Activated T-cell treated with anti-CD3 and anti-CD28 coated beads, Interleukin-2, amount 50 U/mL, for 4 hours (primary cell): ENCODE measurements at regions not wholly inside any gene's neighbourhood (a gene's known extent, or its start where the extent isn't known, plus 50 kb on each side); places are given as distances from the start of the nearest gene placed in this dataset.
"Not testable (repeated sequence)": the region's sequence is repeated elsewhere in the genome, so short reads cannot be mapped to it uniquely, and the experiment has no call there.

Experiments
- ATAC-seq, 2 donors: fragments of 200-7000 bp; cut with Tn5 transposase; one replicate each; pipeline ENCODE4 v1.10.0; 2021
- DNase-seq: peaks from one replicate; pipeline ENCODE4 v3.0.0-alpha.2; 2020
- H3K27me3 Mint-ChIP-seq: one replicate; pipeline ENCODE4 v1.8.0; 2021; ENCODE audit warnings: low read depth, mixed read lengths
- H3K36me3 Mint-ChIP-seq: one replicate; pipeline ENCODE4 v1.8.0; 2022; ENCODE audit warnings: mixed read lengths; ENCODE audit not compliant: insufficient read depth
- H3K4me1 Mint-ChIP-seq: one replicate; pipeline ENCODE4 v1.8.0; 2021; ENCODE audit warnings: low read depth, mixed read lengths
- H3K4me3 Mint-ChIP-seq: one replicate; pipeline ENCODE4 v1.8.0; 2021; ENCODE audit warnings: mild to moderate bottlenecking, moderate library complexity, mixed read lengths
- H3K9me3 Mint-ChIP-seq: one replicate; pipeline ENCODE4 v1.8.0; 2021; ENCODE audit warnings: mixed read lengths

DNA sequence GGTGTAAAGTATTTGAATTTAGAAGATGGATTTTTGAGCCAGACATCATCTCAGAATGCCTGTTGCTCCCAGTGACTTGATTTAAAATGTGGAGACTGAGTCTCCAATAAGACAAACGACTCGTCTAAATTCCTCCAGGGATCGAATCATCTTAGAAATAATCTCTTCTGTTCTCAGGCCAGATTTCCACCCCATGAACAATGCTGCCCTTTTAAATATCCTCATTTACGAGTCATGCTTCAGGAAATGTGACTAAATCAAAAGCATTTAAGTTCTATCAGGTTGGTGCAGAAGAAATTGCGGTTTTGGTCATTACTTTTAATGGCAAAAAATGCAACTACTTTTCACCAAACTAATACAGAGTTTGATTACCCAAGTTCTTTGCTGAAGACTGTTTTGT is 684.6 kb upstream of the SOX11 start:
- peaks cover 14% of the 10 kb centered on the region for H3K9me3 Mint-ChIP-seq
- H3K36me3 Mint-ChIP-seq, result no peaks in the 10 kb centered on the region
- no peaks in the 10 kb centered on the region for H3K27me3 Mint-ChIP-seq
- ATAC-seq, result no peak
- no peaks in the 10 kb centered on the region for H3K4me1 Mint-ChIP-seq
- H3K4me3 Mint-ChIP-seq, result no peak overlapping the region
- DNase-seq, result no peak

DNA sequence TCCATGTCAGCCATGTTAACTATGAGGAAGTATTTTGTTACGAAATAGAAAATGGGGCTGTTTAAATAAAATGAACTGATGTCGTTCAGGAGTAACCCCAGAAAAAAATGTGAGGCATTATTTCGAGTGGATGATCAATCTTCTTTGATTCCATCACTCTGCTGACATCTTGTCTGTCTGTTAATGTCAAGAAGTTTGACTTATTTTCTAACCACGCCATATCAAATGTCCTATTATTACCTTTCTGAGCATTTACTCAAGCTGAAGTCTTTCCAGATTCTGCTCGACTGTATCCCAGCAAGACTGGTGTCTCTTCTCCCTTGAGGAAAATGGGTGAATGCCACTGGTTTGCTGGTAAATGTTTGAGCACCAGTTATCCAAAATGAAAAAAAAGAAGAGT is 672.9 kb upstream of the SOX11 start:
- Mint-ChIP-seq H3K4me1 (no peaks in the 10 kb centered on the region), H3K4me3 (no peak overlapping the region), H3K27me3 (no peaks in the 10 kb centered on the region), H3K36me3 (no peaks in the 10 kb centered on the region), H3K9me3 (peaks cover 25% of the 10 kb centered on the region)
- ATAC-seq, result no peak
- no peak for DNase-seq

DNA sequence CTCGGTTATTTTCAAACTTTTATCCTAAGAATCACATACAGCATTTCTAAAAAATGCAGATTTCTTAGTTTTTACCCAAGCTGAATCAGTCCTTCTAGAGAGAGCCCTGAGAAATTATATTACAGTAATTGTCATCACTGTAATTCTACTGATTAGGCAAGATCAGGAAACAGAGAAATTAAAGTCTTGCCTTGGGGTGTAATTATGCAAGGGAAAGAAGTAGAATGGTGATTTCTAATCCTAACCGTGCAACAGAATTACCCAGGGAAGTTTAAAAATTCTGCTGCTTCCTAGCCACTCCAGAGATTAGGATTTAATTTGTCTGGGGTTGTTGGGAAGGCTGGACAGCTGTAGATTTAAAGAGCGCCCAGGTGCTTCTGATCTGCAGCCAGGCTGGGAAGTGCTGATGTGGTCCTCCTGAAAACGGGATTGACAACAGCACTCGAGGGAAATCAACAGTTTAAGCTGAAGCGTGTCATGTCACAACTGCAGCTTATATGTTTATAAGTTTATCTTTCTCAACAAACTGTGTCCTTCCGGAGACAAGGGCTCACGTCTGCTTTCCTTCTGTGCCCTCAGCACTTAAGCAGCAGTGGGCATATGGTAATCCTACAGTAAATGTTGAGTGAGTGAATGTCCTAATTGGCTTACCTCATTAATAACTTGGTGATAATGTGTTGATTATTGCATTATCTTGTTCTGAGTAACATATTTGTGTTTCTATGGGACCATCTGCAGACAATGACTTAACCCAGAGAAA is 671.9 kb upstream of the SOX11 start:
- Mint-ChIP-seq H3K36me3 (no peaks in the 10 kb centered on the region), H3K9me3 (peaks cover 24% of the 10 kb centered on the region), H3K4me3 (no peak overlapping the region), H3K27me3 (no peaks in the 10 kb centered on the region), H3K4me1 (no peaks in the 10 kb centered on the region)
- DNase-seq, result no peak
- ATAC-seq, result no peak

DNA sequence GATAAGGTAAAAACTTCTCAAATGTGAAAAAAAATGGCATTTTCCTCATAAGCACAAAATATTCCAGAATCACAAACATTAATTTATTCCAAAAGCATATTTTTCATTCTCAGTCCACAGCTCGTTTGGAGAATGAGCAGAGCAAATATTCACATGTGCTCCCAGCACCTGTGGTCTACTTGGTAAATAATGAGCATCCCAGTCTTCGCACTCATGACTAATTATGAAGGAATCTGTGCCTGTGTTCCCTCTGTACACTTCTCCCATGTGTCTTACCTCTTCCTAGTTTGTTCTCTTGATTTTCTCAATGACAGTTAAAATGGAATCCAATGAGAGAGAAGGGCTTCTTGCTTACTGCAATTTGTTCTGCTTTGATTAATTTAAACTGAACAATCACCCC is 671.0 kb upstream of the SOX11 start:
- Mint-ChIP-seq H3K27me3 (no peaks in the 10 kb centered on the region), H3K36me3 (no peaks in the 10 kb centered on the region), H3K4me1 (no peaks in the 10 kb centered on the region), H3K4me3 (no peak overlapping the region), H3K9me3 (peaks cover 24% of the 10 kb centered on the region)
- DNase-seq (no peak), ATAC-seq (no peak)

DNA sequence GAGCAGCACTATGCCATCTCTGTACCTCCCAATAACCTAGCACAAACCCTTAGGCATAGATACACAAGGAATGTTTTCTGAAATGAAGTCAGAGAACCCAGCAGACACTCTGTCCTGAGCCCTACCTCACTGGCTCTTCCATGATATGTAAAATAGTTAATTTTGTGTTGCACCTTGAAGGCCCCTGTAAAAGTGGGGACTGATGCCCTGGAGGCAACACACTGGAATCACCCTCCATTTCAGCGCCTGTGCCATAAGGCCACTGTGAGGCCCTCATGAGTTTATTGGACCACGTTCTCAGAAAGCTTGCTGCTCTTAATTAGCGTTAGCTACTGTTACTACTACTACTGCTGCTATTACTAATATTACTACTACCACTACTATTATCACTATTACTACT is 670.1 kb upstream of the SOX11 start:
- Mint-ChIP-seq H3K27me3 (no peaks in the 10 kb centered on the region), H3K4me3 (no peak overlapping the region), H3K4me1 (no peaks in the 10 kb centered on the region), H3K9me3 (peaks cover 24% of the 10 kb centered on the region), H3K36me3 (no peaks in the 10 kb centered on the region)
- ATAC-seq, result no peak
- no peak for DNase-seq

DNA sequence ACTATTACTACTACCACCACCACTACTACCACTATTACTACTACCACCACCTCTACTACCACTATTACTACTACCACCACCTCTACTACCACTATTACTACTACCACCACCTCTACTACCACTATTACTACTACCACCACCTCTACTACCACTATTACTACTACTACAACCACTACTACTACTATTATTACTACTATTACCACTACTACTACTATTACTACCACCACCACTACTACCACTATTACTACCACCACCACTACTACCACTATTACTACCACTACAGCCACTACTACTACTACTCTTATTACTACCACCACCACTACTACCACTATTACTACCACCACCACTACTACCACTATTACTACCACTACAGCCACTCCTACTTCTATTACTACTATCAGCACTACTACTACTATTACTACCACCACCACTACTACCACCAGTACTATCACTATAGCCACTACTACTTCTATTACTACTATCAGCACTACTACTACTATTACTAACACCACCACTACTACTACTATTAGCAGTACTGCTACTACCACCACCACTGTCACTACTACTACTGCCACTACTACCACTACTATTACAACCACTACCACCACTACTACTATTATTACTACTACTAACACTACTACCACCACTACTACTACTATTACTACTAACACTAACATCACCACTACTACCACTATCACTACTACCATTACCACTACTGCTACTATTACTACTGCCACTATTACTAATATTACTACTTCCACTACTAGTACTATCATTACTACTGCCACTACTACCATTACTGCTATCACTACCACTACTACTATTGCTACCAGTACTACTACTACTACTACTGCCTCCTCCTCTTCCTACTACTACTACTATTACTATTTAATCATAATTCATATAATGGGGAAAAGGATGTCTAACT is 669.2 kb upstream of the SOX11 start:
- H3K27me3 Mint-ChIP-seq, result not testable (repeated sequence)

DNA sequence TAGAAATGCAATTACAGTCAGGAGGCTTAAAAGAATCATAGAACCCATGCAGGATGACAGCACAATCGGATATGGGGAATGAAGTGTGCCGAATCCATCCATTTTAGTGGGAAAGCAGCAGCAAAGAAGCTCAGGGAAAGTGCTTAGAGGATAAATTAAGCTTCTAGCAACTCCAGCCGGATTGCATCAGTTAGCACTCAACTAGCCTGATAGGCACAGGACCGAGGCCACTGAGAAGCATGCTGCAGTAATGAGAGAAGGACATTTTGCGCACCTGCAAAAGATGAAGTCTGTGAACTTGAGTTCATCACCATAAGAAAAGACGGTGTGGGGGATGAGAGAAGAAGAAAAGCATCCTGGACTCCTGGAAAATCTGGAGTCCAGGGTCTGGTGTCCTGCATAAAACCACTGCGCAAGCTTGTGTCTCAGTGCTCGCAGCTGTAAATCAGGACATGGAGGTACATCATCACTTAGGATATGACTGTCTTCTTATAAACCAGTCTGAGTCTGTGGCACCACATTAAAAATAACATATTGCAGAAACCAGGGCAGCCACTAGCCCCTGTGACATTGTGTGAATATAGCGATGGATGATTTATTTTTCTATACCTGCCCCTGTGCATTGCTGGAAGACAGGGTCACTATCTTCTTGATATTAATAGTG is 665.5 kb upstream of the SOX11 start:
- Mint-ChIP-seq H3K36me3 (no peaks in the 10 kb centered on the region), H3K9me3 (peaks cover 20% of the 10 kb centered on the region), H3K4me1 (no peaks in the 10 kb centered on the region), H3K4me3 (no peak overlapping the region), H3K27me3 (no peaks in the 10 kb centered on the region)
- DNase-seq (no peak), ATAC-seq (no peak)

More for the DNA sequence above, 669.2 kb upstream of the SOX11 start:
- ATAC-seq, H3K4me3 Mint-ChIP-seq, H3K36me3 Mint-ChIP-seq, H3K4me1 Mint-ChIP-seq, DNase-seq: not testable (repeated sequence)
- peaks cover 24% of the 10 kb centered on the region for H3K9me3 Mint-ChIP-seq

DNA sequence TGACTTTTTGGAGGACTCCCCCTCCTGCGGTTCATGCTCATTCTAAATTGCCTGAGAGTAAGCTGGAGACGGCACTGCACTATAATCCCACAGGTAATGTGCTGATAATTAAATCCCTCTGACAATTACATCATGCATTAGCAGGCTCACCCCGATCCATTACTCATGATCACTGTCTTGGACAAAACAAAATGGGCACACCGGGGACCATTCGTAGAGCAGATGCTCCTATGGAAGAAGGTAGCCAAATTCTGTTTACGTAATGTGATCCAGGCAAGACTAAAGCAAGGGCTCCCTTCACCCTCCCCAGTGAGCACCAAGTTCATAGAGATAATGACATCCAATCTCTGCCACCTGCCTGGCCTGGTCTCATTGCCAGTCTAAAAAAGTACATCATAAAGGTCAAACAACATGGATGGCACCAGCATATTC is 657.1 kb upstream of the SOX11 start:
- no peak overlapping the region for H3K4me3 Mint-ChIP-seq
- H3K27me3 Mint-ChIP-seq, result no peaks in the 10 kb centered on the region
- no peaks in the 10 kb centered on the region for H3K4me1 Mint-ChIP-seq
- H3K36me3 Mint-ChIP-seq, result no peaks in the 10 kb centered on the region
- ATAC-seq (no peak), DNase-seq (no peak)
- peaks cover 9% of the 10 kb centered on the region for H3K9me3 Mint-ChIP-seq

DNA sequence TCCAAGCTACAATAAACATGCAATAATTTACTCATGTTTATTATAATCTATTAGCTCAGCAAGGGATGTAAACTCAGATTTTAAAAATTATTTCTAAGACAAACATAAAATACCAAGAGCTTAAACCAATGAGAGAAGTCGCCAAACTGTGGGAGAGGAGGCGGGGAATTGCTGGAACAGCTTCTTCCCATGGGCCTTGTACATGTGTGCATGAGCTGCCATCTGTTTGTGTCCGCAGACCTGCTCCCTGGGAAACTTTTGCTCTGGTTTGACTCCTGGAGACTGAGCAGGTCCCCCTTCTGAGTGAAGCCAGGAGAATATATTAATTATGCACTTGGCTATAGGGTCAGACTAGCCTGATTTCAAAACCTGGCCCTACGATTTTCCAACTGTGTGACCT is 655.9 kb upstream of the SOX11 start:
- H3K27me3 Mint-ChIP-seq, result no peaks in the 10 kb centered on the region
- no peaks in the 10 kb centered on the region for H3K36me3 Mint-ChIP-seq
- DNase-seq, result no peak
- no peak overlapping the region for H3K4me3 Mint-ChIP-seq
- H3K4me1 Mint-ChIP-seq, result no peaks in the 10 kb centered on the region
- no peak for ATAC-seq
- peaks cover 13% of the 10 kb centered on the region for H3K9me3 Mint-ChIP-seq

DNA sequence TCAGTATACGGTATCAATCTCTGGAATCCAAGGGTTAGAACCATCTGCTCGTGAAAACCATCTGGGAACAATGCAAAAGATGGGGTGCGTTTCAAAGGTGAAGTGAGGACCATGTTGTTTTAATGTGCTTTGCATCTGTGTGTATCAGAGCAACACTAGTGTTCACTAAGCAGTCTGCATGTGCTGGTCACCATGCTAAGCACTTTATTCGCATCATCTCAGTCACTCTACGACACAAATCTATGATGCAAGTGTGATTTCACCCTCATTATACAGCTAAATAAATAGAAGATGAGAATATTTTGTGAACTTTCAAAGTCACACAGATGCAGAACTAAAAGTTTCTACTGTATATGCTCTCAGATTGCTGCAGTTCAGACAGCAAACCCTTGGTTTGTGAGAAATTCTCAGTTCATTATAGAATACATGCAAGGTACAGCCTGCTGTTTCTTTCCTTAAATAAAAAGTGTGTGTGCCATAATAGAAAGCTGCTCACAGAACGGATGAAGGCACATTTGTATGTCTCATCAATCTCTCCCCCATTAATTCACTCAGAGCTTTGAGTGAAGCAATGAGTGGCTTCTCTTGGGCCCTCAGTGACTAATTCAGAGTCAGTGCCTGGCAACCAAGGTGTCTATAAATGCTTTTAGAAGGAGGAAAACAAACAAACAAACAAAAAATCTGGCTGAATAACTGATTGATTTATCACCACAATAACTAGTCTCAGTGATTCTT is 652.8 kb upstream of the SOX11 start:
- DNase-seq, result no peak
- peaks cover 4% of the 10 kb centered on the region for H3K9me3 Mint-ChIP-seq
- no peak for ATAC-seq
- no peaks in the 10 kb centered on the region for H3K36me3 Mint-ChIP-seq
- no peaks in the 10 kb centered on the region for H3K4me1 Mint-ChIP-seq
- no peak overlapping the region for H3K4me3 Mint-ChIP-seq
- H3K27me3 Mint-ChIP-seq, result no peaks in the 10 kb centered on the region

DNA sequence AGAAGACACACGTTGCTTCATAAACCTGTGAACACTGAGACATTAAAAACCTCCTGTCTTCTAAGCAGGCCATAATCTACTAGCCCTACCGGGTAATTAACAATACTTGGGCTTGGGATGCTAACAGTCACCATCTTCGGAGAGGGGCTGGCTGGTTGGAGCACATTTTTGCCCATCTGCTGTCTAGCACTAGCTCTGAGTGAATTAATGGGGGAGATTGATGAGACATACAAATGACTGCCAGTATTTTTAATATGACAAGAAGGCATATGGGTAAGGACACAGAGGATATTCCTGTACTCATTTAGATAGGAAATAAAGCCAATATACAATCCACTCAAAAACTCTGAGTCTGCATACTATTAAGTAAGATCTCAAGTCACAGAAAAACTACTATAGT is 651.6 kb upstream of the SOX11 start:
- ATAC-seq (no peak), DNase-seq (no peak)
- Mint-ChIP-seq H3K4me1 (no peaks in the 10 kb centered on the region), H3K36me3 (no peaks in the 10 kb centered on the region), H3K27me3 (no peaks in the 10 kb centered on the region), H3K9me3 (peaks cover 8% of the 10 kb centered on the region), H3K4me3 (no peak overlapping the region)

DNA sequence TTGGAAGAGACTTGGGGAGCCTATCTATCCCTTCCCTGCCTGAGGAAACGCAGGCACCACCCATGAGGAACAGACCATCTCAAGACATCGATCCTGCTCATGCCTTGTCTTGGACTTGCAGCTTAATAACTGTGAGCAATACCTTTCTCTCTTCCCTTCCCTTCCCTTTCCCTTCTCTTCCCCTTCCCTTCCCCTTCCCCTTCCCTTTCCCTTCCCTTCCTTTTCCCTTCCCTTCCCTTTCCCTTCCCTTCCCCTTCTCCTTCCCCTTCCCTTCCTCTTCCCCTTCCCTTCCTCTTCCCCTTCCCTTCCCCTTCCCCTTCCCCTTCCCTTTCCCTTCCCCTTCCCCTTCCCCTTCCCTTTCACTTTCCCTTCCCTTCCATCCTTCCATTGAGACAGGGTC is 650.7 kb upstream of the SOX11 start:
- Mint-ChIP-seq H3K27me3 (no peaks in the 10 kb centered on the region), H3K36me3 (no peaks in the 10 kb centered on the region), H3K4me1 (no peaks in the 10 kb centered on the region), H3K9me3 (peaks cover 8% of the 10 kb centered on the region), H3K4me3 (no peak overlapping the region)
- ATAC-seq (no peak), DNase-seq (no peak)

DNA sequence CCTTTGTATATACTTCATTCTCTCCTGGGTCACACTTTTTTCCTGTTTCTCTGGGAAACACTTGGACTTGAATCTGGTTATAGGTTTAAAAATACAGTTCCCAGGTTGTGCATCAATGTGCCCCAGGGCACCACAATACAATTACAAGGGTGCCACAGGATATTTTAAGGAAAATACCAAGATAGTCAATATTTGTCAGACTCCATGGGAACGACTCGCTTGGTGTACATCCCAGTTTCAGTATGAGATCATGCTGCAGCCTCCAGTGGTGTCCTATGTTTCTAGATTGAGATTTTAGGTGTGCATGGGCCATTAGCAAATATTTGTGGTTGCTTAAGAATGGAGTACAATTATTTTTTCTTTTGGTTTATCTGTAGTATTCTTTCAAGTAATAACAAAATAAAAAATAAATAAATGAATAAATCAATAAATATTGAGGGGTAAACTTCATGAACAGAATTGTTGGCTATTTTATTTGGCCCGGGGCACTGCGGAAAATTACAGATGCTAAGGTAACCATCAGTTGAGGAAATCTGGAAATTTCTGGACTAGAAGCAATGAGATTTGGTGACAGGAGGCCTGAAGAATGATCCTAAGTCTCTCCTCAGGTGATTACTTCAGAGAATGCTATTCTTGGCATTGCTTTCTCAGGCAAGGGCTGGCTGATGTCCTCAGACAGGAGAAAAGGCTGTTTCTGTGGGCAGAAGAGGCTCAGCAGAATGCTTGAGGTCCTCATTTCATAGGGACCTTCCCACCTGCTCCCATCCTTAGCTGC is 649.3 kb upstream of the SOX11 start:
- Mint-ChIP-seq H3K27me3 (no peaks in the 10 kb centered on the region), H3K9me3 (peaks cover 8% of the 10 kb centered on the region), H3K4me3 (no peak overlapping the region), H3K36me3 (no peaks in the 10 kb centered on the region), H3K4me1 (no peaks in the 10 kb centered on the region)
- DNase-seq, result no peak
- ATAC-seq, result no peak
